PC-9 (cell line): ENCODE measurements at regions not wholly inside any gene's neighbourhood (a gene's known extent, or its start where the extent isn't known, plus 50 kb on each side); places are given as distances from the start of the nearest gene placed in this dataset.

ENCODE experiments used
- CTCF ChIP-seq: fragments of 200-600 bp; sonication (generic); conservative IDR thresholded peaks from 2 replicates; pipeline ENCODE4 v1.6.1; 2017; ENCODE audit warnings: mixed run types, antibody characterized with exemption, mild to moderate bottlenecking, moderate library complexity
- EZH2 ChIP-seq: fragments of 200-600 bp; sonication (generic); IDR thresholded peaks from 2 replicates; pipeline ENCODE4 v1.8.0; 2017; ENCODE audit warnings: antibody characterized with exemption, low read depth

- TF ChIP-seq CTCF (no peak), EZH2 (no peak)
Measured at GRCh38 chr5:93956006-93956405, 214.6 kb upstream of the POU5F2 start.
